ENCODE measurements at regions not wholly inside any gene's neighbourhood (a gene's known extent, or its start where the extent isn't known, plus 50 kb on each side); places are given as distances from the start of the nearest gene placed in this dataset.

DNA sequence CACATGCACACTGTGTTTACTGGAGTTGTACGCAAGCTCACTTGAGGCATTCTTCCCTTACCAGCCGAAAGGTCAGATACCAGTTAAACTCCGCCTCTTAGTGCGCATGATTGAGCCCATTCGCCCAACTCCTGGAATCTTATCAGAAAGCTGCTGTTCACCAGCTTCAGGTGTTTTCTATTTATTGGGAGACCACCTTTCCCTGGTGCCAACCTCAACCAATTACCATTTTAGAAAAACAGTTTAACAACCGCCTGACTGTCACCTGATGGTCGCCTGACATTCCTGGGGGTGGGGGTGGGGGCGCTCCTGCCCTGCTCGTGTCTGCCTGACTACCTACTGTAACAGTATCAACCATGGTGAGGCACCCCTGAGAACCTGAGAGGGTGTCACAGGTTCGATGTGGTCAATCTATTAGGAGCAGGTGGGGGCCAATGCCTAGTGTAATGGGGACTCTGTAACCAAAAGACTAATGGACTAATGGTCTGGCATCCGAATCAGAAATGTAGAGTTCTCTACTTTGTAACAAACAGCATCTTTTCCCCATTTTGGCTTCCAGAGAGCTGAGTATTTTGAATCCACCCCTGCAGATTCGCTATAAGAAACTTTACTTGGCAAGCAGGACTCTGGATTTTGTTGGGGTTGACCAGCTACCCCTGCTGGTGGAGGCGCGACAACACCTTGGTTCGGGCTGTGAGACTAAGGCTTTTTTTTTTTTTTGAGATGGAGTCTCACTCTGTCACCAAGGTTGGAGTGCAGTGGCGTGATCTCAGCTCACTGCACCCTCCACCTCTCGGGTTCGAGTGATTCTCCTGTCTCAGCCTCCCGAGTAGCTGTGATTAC is 58.2 kb upstream of the ZNF157 start:
- TF ChIP-seq JUND (IDR thresholded peaks at IDR 0.05) (no peak), YY1 (IDR thresholded peaks at IDR 0.05) (no peak)
- TF ChIP-seq, protein P1, sequence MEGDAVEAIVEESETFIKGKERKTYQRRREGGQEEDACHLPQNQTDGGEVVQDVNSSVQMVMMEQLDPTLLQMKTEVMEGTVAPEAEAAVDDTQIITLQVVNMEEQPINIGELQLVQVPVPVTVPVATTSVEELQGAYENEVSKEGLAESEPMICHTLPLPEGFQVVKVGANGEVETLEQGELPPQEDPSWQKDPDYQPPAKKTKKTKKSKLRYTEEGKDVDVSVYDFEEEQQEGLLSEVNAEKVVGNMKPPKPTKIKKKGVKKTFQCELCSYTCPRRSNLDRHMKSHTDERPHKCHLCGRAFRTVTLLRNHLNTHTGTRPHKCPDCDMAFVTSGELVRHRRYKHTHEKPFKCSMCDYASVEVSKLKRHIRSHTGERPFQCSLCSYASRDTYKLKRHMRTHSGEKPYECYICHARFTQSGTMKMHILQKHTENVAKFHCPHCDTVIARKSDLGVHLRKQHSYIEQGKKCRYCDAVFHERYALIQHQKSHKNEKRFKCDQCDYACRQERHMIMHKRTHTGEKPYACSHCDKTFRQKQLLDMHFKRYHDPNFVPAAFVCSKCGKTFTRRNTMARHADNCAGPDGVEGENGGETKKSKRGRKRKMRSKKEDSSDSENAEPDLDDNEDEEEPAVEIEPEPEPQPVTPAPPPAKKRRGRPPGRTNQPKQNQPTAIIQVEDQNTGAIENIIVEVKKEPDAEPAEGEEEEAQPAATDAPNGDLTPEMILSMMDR (IDR thresholded peaks at IDR 0.05; ENCODE audit: low read depth, low read length, missing input control), result peak; percentile 44

All from liver (tissue), 3 donors.